ENCODE measurements at regions not wholly inside any gene's neighbourhood (a gene's known extent, or its start where the extent isn't known, plus 50 kb on each side); places are given as distances from the start of the nearest gene placed in this dataset.

DNA sequence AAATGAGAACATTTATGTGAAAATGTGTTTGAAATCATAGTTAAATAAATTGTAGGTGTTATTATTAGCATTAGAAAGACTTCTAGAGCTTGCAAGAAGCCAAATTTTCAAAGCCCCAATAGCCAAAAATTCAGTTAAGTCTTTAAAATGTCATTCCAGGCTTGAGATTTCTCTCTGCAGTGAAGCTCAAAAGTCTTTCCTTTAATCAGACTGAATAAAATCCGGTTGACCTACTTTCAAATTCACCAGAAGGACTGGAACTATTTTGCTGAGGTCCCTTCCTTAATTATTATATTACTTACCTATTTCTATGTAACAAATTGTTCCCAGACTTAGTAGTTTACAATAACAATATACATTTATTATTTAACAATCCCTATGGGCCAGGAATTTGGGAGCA lies 112.2 kb upstream of the TRPM3 start:
- FAIRE-seq (no peak), DNase-seq (ENCODE audit: low read depth in 1 of 2, low spot score in 2 of 2) (no peak)
- Histone ChIP-seq H4K5ac (ENCODE audit: insufficient read length, low read depth, low read length) (no peak overlapping the region), H2BK12ac (ENCODE audit: low read depth, low read length) (no peak overlapping the region), H4K8ac (ENCODE audit: extremely low read depth, insufficient read depth, low read length) (no peak overlapping the region), H3K4ac (replicated peaks; ENCODE audit: insufficient read length, low read depth, low read length) (no peak overlapping the region), H2BK20ac (ENCODE audit: low read length) (no peak overlapping the region), H3K23me2 (ENCODE audit: low read depth, low read length) (no peaks in the 10 kb centered on the region), H2BK15ac (ENCODE audit: low read length) (no peak overlapping the region), H3K14ac (ENCODE audit: insufficient read length) (no peak overlapping the region), H3K27me3 (replicated peaks in 1 of 4; ENCODE audit: control insufficient read depth in 3 of 4, extremely low read depth in 1 of 4, insufficient read depth in 3 of 4, low read length in 3 of 4) (no peaks in the 10 kb centered on the region), H3K27ac (ENCODE audit: low read depth, low read length) (no peak overlapping the region), H2BK5ac (ENCODE audit: low read depth, low read length) (no peak overlapping the region), H3K9me3 (ENCODE audit: insufficient read depth in 2 of 2, low read depth in 1 of 2, low read length in 1 of 2) (no peaks in the 10 kb centered on the region), H2AK5ac (ENCODE audit: low read depth, low read length) (no peak overlapping the region), H4K20me1 (replicated peaks in 1 of 2; ENCODE audit: control insufficient read depth in 1 of 2, insufficient read depth in 2 of 2, low read length in 2 of 2) (no peaks in the 10 kb centered on the region), H3K4me3 (ENCODE audit: extremely low read depth in 1 of 4, insufficient read depth in 2 of 4, low read depth in 3 of 4, low read length in 4 of 4) (no peak overlapping the region), H3K79me1 (ENCODE audit: low read depth, low read length) (no peaks in the 10 kb centered on the region), H3K9ac (replicated peaks in 1 of 4; ENCODE audit: extremely low read depth in 1 of 4, low read depth in 3 of 4, low read length in 3 of 4) (no peak overlapping the region), H3K4me1 (replicated peaks in 1 of 4; ENCODE audit: control insufficient read depth in 3 of 4, insufficient read depth in 4 of 4, low read length in 3 of 4) (no peaks in the 10 kb centered on the region), H3K56ac (replicated peaks; ENCODE audit: insufficient read length, low read depth, low read length) (no peak overlapping the region), H3K18ac (ENCODE audit: extremely low read depth, low read length) (no peak overlapping the region), H3K23ac (ENCODE audit: insufficient read length) (no peak overlapping the region), H2AFZ (ENCODE audit: low read length) (no peak overlapping the region), H3K4me2 (ENCODE audit: insufficient read depth in 1 of 2, low read depth in 2 of 2, low read length in 2 of 2) (no peak overlapping the region), H3K36me3 (ENCODE audit: control insufficient read depth in 2 of 4, insufficient read depth in 4 of 4, low read length in 3 of 4) (no peaks in the 10 kb centered on the region), H2BK120ac (replicated peaks; ENCODE audit: low read depth, low read length) (no peak overlapping the region), H3K79me2 (ENCODE audit: control insufficient read depth in 1 of 2, insufficient read depth in 2 of 2, low read length in 2 of 2) (no peaks in the 10 kb centered on the region), H4K91ac (replicated peaks; ENCODE audit: insufficient read length, low read length) (no peak overlapping the region)
- 83% methylated on average over 1 of the region's 1 CpG; no CpG with 5 or more reads in 1 of the 2 experiments for WGBS, 2 experiments (ENCODE audit: extremely low coverage in 1 of 2, insufficient coverage in 1 of 2, insufficient read length in 1 of 2, insufficient replicate concordance in 2 of 2, low coverage in 1 of 2, low lambda C conversion rate in 2 of 2, missing lambda C conversion rate in 1 of 2)
- ChIA-PET CTCF (ENCODE audit: partially characterized antibody) (interaction anchor here (0.6 to 1.2 kb wide), 3 partner anchors 14 to 17 kb away, joined by 3 to 4 read pairs (median 4); no protein-coding TSS in a partner anchor), POLR2A (ENCODE audit: partially characterized antibody) (no interaction called here)
- TF ChIP-seq RXRA (IDR thresholded peaks at IDR 0.05; ENCODE audit: insufficient read depth, low read depth, low read length): no peak
- TF ChIP-seq CTBP2 (IDR thresholded peaks at IDR 0.05; ENCODE audit: borderline replicate concordance, insufficient read depth, insufficient read length, low read length): no peak
- no peak for TF ChIP-seq TAF7 (optimal IDR thresholded peaks at IDR 0.05; ENCODE audit: borderline replicate concordance, low read depth, low read length)
- TF ChIP-seq SUZ12 (IDR thresholded peaks at IDR 0.05; ENCODE audit: low read length): no peak
- TF ChIP-seq ASH2L (IDR thresholded peaks at IDR 0.05; ENCODE audit: low read length): no peak
- no peak for TF ChIP-seq NRF1 (IDR thresholded peaks at IDR 0.05; ENCODE audit: low read depth, low read length)
- no peak for TF ChIP-seq NANOG (IDR thresholded peaks at IDR 0.05; ENCODE audit: insufficient read depth, low read depth, low read length, poor library complexity, severe bottlenecking)
- TF ChIP-seq BACH1 (IDR thresholded peaks at IDR 0.05; ENCODE audit: low read length): no peak
- no peak for TF ChIP-seq YY1 (IDR thresholded peaks at IDR 0.05; ENCODE audit: low read depth, low read length)
- no peak for TF ChIP-seq TEAD4 (IDR thresholded peaks at IDR 0.05; ENCODE audit: low read depth, low read length)
- TF ChIP-seq PHF8 (conservative IDR thresholded peaks at IDR 0.05; ENCODE audit: low read depth, low read length): no peak
- TF ChIP-seq POLR2A (IDR thresholded peaks at IDR 0.05; ENCODE audit: control extremely low read depth in 1 of 2, low read depth in 2 of 2, low read length in 2 of 2): no peak
- no peak for TF ChIP-seq GTF2F1 (IDR thresholded peaks at IDR 0.05; ENCODE audit: borderline replicate concordance, low read depth, low read length)
- no peak for TF ChIP-seq CREB1 (IDR thresholded peaks at IDR 0.05)
- no peak for TF ChIP-seq EGR1 (IDR thresholded peaks at IDR 0.05; ENCODE audit: borderline replicate concordance, low read depth, low read length)
- no peak for TF ChIP-seq RFX5 (IDR thresholded peaks at IDR 0.05; ENCODE audit: borderline replicate concordance, low read depth, low read length)
- no peak for TF ChIP-seq CHD1 (IDR thresholded peaks at IDR 0.05; ENCODE audit: low read depth, low read length)
